Hematopoietic multipotent progenitor cell (in vitro differentiated cells): ENCODE measurements at regions not wholly inside any gene's neighbourhood (a gene's known extent, or its start where the extent isn't known, plus 50 kb on each side); places are given as distances from the start of the nearest gene placed in this dataset.

Experiments used
- DNase-seq, 3 donors: peaks; one replicate each; pipeline ENCODE4 v3.0.0-alpha.2; 2011 to 2015; ENCODE audit warnings: low read depth in 2 of 3, low spot score in 2 of 3

GRCh38 chr18:61209801-61210200 lies 123.4 kb upstream of the CDH20 start:
- no peak for DNase-seq

DNA sequence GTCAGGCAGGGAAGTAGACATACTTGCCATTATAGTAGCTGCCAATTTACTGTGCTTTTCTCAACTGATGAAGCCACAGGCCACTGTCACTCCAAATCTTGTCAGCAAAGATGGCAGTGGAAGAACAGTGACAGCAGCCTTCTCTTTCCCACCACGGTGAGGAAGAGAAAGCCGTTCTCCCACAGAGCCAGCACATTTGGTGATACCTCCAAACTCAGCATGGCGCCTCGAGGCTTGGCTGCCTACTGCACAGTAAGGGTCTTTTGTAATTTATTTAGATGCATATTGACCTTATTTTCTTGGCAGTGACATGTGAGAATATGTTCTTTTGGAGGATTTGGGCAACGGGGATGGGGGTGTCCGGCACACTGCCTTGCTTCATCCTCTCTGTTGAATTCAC lies 117.2 kb upstream of the CDH20 start:
- DNase-seq = no peak

DNA sequence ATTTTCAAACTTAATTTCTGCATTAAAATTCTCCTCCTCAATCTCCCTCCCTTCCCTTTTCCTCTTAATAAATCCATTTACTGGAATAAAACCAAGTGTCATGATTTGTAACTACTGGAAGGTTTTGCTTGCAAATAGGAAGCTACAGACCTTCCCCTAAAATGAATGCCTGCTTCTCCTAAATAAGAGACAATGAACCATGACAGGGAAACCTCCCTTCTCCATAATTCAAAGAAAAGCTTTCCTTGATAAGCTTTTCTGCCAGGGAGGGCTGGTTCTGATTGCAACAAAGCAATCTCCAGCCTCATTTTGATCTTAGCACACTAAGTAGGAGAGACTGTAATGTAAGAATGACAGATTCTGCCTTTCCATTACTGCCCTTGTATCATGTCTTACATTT lies 111.0 kb upstream of the CDH20 start:
- DNase-seq = no peak

GRCh38 chr18:61225336-61225735 lies 107.9 kb upstream of the CDH20 start:
- no peak for DNase-seq

- DNase-seq = no peak
Observed at GRCh38 chr18:61236356-61237057, 96.7 kb upstream of the CDH20 start.

- DNase-seq = no peak
Observed at GRCh38 chr18:61237529-61237928, 95.7 kb upstream of the CDH20 start.

GRCh38 chr18:61239051-61239450 lies 94.2 kb upstream of the CDH20 start:
- DNase-seq = no peak

- DNase-seq = no peak
Observed at GRCh38 chr18:61241260-61241853, 91.9 kb upstream of the CDH20 start.

- no peak for DNase-seq
Observed at GRCh38 chr18:61244632-61245031, 88.6 kb upstream of the CDH20 start.

GRCh38 chr18:61245276-61245675 lies 88.0 kb upstream of the CDH20 start:
- DNase-seq = no peak

DNA sequence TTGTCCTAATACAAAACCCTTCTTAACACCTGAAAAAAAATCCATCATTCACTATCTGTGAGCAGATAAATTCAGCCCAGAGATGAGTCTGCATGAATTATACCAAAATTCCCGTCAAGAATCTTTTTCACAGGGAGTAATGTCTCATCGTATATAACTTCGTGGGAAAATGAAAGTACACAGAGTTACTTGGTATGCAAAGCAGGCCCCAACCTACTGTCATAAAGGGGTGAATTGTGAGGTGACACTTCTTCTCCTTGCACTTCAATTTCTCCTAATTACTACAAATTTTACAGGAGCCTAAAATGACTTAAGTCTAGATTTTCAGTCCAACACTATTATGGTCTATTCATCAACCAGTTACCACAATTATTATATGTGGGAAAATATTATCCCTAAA lies 84.6 kb upstream of the CDH20 start:
- no peak for DNase-seq

- DNase-seq = no peak
Observed at GRCh38 chr18:61256291-61256690, 76.9 kb upstream of the CDH20 start.

- no peak for DNase-seq
Observed at GRCh38 chr18:61261870-61262269, 71.4 kb upstream of the CDH20 start.

GRCh38 chr18:61272793-61273192 lies 60.4 kb upstream of the CDH20 start:
- no peak for DNase-seq

- no peak for DNase-seq
Observed at GRCh38 chr18:61273533-61273932, 59.7 kb upstream of the CDH20 start.

GRCh38 chr18:61274416-61274960 lies 58.7 kb upstream of the CDH20 start:
- DNase-seq = no peak

DNA sequence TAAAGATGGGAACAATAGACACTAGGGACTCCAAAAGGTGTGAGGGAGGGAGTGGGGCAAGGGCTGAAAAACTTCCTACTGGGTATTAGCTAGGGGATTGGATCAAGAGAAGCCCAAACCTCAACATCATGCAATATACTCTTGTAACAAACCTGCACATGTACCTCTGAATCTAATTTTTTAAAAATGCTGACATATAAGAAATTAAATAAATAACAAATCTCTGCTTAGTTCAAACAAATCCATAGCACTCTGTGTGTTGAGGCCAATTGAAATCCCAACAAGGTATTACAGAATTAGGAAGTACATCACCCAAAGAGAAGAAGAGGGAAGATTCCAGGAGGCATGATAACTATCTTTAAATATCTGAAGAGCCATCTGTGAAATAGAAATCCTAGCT lies 55.4 kb upstream of the CDH20 start:
- DNase-seq = no peak

DNA sequence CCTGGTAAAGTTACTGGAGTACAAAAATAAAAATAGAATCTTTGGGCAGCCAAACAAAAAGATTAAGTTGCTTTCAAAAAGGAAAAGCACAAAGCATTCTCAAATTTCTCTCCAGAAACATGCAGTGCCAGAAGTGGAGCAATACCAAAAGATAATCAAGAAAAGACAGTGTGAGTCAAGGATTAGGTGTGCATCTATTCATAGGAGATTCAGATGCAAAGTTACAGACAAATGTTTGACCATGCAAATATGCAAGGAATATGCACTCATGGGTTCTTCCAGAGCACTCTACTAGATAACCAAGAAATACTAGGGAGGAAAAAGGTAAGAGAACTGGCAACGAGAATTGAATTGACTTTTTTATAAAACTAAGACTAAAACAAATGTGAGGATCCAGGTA lies 51.8 kb upstream of the CDH20 start:
- no peak for DNase-seq

- DNase-seq = no peak
Observed at GRCh38 chr18:61282926-61283325, 50.3 kb upstream of the CDH20 start.
